Thoracic aorta (tissue), 2 donors: ENCODE measurements at regions not wholly inside any gene's neighbourhood (a gene's known extent, or its start where the extent isn't known, plus 50 kb on each side); places are given as distances from the start of the nearest gene placed in this dataset.

Source experiments
- ATAC-seq: fragments of 150-250 bp; one replicate; pipeline ENCODE4 v1.8.0; 2017; ENCODE audit warnings: low read depth; ENCODE audit not compliant: insufficient number of reproducible peaks, low FRiP score
- DNase-seq: peaks from one replicate; pipeline ENCODE4 v3.0.0-alpha.2; 2020; ENCODE audit warnings: low spot score
- H3K27ac ChIP-seq, 2 donors: fragments of 200-600 bp; sonication (generic); 1 replicate in 1 of 2; 2 replicates in 1 of 2; pipeline ENCODE4 v1.5.1; 2016; ENCODE audit warnings: mild to moderate bottlenecking in 2 of 2, moderate library complexity in 2 of 2
- H3K27me3 ChIP-seq: fragments of 200-600 bp; sonication (generic); replicated peaks from 2 replicates; pipeline ENCODE4 v1.6.0; 2016; ENCODE audit warnings: mild to moderate bottlenecking; ENCODE audit not compliant: insufficient read depth
- H3K36me3 ChIP-seq: fragments of 200-600 bp; sonication (generic); one replicate; pipeline ENCODE4 v1.5.1; 2016
- H3K4me1 ChIP-seq, 2 donors: fragments of 200-600 bp; sonication (generic); 1 replicate in 1 of 2; 2 replicates in 1 of 2; pipeline versions ENCODE4 v1.5.1 to v1.6.0; 2016; ENCODE audit warnings: low read depth in 2 of 2, mild to moderate bottlenecking in 1 of 2; ENCODE audit not compliant: control insufficient read depth in 1 of 2
- H3K4me3 ChIP-seq: fragments of 200-600 bp; sonication (generic); 2 replicates; pipeline ENCODE4 v1.5.1; 2016; ENCODE audit warnings: mild to moderate bottlenecking
- H3K9me3 ChIP-seq: fragments of 200-600 bp; sonication (generic); 2 replicates; pipeline ENCODE4 v1.5.1; 2016
- TF ChIP-seq, protein P1 (sequence below): fragments of 200-600 bp; sonication (generic); IDR thresholded peaks from one replicate; pipeline ENCODE4 v1.5.1; 2019; ENCODE audit warnings: antibody characterized with exemption

GRCh38 chr15:47301481-47301880, 415.8 kb upstream of the SEMA6D start:
- peaks cover 0 to 10% of the 10 kb centered on the region in 2 donors for H3K4me1 ChIP-seq
- ATAC-seq (no peak), DNase-seq (no peak)
- H3K36me3 ChIP-seq, result no peaks in the 10 kb centered on the region
- H3K27me3 ChIP-seq, result no peaks in the 10 kb centered on the region
- H3K27ac ChIP-seq, result no peak overlapping the region
- H3K9me3 ChIP-seq, result no peaks in the 10 kb centered on the region
- TF ChIP-seq, protein P1, sequence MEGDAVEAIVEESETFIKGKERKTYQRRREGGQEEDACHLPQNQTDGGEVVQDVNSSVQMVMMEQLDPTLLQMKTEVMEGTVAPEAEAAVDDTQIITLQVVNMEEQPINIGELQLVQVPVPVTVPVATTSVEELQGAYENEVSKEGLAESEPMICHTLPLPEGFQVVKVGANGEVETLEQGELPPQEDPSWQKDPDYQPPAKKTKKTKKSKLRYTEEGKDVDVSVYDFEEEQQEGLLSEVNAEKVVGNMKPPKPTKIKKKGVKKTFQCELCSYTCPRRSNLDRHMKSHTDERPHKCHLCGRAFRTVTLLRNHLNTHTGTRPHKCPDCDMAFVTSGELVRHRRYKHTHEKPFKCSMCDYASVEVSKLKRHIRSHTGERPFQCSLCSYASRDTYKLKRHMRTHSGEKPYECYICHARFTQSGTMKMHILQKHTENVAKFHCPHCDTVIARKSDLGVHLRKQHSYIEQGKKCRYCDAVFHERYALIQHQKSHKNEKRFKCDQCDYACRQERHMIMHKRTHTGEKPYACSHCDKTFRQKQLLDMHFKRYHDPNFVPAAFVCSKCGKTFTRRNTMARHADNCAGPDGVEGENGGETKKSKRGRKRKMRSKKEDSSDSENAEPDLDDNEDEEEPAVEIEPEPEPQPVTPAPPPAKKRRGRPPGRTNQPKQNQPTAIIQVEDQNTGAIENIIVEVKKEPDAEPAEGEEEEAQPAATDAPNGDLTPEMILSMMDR, result no peak
- no peak overlapping the region for H3K4me3 ChIP-seq

DNA sequence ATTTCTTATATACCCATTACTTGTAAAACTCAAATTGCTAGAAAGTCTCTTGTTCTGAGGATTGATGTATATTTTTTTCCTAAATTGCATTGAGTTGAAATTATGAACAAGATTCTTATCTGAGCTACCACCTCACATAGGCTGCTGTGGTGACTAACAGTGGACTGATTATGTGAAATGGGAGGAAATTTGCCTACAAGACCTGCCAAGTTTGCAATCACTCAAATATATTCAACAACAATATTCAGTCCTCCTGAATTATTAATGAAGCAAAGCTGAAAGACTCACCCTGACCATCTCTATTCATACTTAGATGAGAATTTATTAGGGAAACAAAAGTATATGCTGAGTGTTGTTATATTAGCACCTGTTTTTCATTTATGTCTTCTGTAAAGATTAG, 412.6 kb upstream of the SEMA6D start:
- H3K4me1 ChIP-seq, result peaks cover 0 to 8% of the 10 kb centered on the region in 2 donors
- H3K36me3 ChIP-seq, result no peaks in the 10 kb centered on the region
- no peak overlapping the region for H3K4me3 ChIP-seq
- no peak overlapping the region for H3K27ac ChIP-seq
- TF ChIP-seq, protein P1, result no peak
- H3K9me3 ChIP-seq, result no peaks in the 10 kb centered on the region
- no peaks in the 10 kb centered on the region for H3K27me3 ChIP-seq
- DNase-seq (no peak), ATAC-seq (no peak)

GRCh38 chr15:47312161-47312560, 405.1 kb upstream of the SEMA6D start:
- Histone ChIP-seq H3K4me3 (no peak overlapping the region), H3K9me3 (no peaks in the 10 kb centered on the region), H3K36me3 (no peaks in the 10 kb centered on the region), H3K4me1 (no peaks in the 10 kb centered on the region), H3K27ac (no peak overlapping the region), H3K27me3 (no peaks in the 10 kb centered on the region)
- TF ChIP-seq, protein P1, result no peak
- DNase-seq (no peak), ATAC-seq (no peak)

DNA sequence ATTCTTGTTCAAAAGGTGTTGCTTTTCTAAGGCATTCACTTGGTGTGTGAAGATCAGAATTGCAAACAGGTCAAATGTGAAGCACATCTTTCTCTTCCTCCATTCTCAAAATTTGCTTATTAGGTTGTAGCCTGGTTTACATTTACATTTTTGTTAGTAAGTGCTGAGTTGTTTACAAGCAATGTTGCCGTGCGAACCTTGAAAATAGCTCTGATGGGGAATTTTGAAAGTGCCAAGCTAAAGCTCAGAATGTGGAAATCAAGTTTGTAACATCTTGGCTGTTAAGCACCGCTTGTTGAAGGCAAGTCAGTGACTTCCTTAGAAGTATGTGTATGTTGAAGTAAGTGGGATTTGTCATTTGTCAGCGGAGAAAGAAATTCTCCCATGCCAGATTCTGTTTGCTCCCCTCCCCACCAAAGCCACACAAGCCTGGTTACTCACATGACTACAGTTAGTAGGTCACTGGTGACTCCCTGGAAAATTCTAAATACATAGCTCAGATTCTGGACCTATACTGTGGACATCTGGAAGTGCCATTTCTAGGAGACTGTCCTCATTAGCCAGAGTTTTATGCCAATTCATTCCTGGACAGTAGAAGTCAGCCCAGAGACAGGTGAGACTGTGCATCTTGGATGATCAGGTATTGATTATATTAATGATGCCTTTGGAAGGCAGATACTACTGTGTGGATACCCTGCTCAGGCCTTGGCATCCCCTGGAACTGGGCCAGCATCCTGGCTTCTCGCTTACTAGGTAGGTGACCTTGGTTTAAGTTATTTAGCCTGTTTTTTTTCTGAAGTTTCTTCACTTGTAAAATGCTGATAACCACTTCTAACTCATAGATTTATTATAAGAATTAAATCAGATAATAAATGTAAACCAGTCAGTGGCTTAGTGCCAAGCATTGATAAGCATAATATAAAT, 390.6 kb upstream of the SEMA6D start:
- H3K4me3 ChIP-seq, result no peak overlapping the region
- no peak for ATAC-seq
- no peaks in the 10 kb centered on the region for H3K36me3 ChIP-seq
- no peaks in the 10 kb centered on the region for H3K27me3 ChIP-seq
- DNase-seq, result no peak
- H3K4me1 ChIP-seq, result no peaks in the 10 kb centered on the region
- H3K9me3 ChIP-seq, result no peaks in the 10 kb centered on the region
- H3K27ac ChIP-seq, result no peak overlapping the region
- TF ChIP-seq, protein P1, result no peak

GRCh38 chr15:47331829-47332393, 385.4 kb upstream of the SEMA6D start:
- TF ChIP-seq, protein P1, result no peak
- no peak for DNase-seq
- no peaks in the 10 kb centered on the region for H3K27me3 ChIP-seq
- no peaks in the 10 kb centered on the region for H3K36me3 ChIP-seq
- H3K4me3 ChIP-seq, result no peak overlapping the region
- H3K9me3 ChIP-seq, result no peaks in the 10 kb centered on the region
- H3K27ac ChIP-seq, result no peak overlapping the region
- no peak for ATAC-seq
- H3K4me1 ChIP-seq, result no peaks in the 10 kb centered on the region
